Gastrocnemius medialis (tissue), 4 donors: ENCODE measurements at regions not wholly inside any gene's neighbourhood (a gene's known extent, or its start where the extent isn't known, plus 50 kb on each side); places are given as distances from the start of the nearest gene placed in this dataset.
"Not testable (repeated sequence)": the region's sequence is repeated elsewhere in the genome, so short reads cannot be mapped to it uniquely, and the experiment has no call there.

Experiments used
- CTCF ChIP-seq, 5 experiments: fragments of 450-650 bp in 3 of 5; fragments of 200-600 bp in 2 of 5; sonication (generic) in 2 of 5; IDR thresholded peaks in 4 of 5; conservative IDR thresholded peaks in 1 of 5; 1 replicate in 4 of 5; 2 replicates in 1 of 5; pipeline ENCODE4 v1.5.1; 2016 to 2019; ENCODE audit warnings: antibody characterized with exemption in 5 of 5, mild to moderate bottlenecking in 3 of 5, moderate library complexity in 3 of 5
- POLR2A ChIP-seq, 2 donors: fragments of 450-650 bp; IDR thresholded peaks; one replicate each; pipeline ENCODE4 v1.6.1; 2017; ENCODE audit warnings: antibody characterized with exemption in 2 of 2, mild to moderate bottlenecking in 2 of 2, moderate library complexity in 2 of 2

GRCh38 chr1:146386851-146387749, 158.3 kb upstream of the NOTCH2NLA start:
- not testable (repeated sequence) for TF ChIP-seq CTCF (IDR thresholded peaks at IDR 0.05 in 4 of 5, conservative IDR thresholded peaks at IDR 0.05 in 1 of 5)
- TF ChIP-seq POLR2A (IDR thresholded peaks at IDR 0.05), result peak; percentile 87 to 90
